Gastrocnemius medialis (tissue), 4 donors: ENCODE measurements at regions not wholly inside any gene's neighbourhood (a gene's known extent, or its start where the extent isn't known, plus 50 kb on each side); places are given as distances from the start of the nearest gene placed in this dataset.
"Not testable (repeated sequence)": the region's sequence is repeated elsewhere in the genome, so short reads cannot be mapped to it uniquely, and the experiment has no call there.

Source experiments
- ATAC-seq, 2 donors: fragments of 150-250 bp; one replicate each; pipeline ENCODE4 v1.9.1; 2016
- DNase-seq, 2 donors: peaks; one replicate each; pipeline ENCODE4 v3.0.0-alpha.2; 2019
- H3K27ac ChIP-seq, 4 donors: fragments of 200-600 bp; sonication (generic); 1 replicate in 1 of 4; 2 replicates in 3 of 4; pipeline ENCODE4 v1.5.1; 2016 to 2018; ENCODE audit warnings: mild to moderate bottlenecking in 2 of 4, moderate library complexity in 1 of 4
- H3K27me3 ChIP-seq, 3 donors: fragments of 200-600 bp; sonication (generic) in 2 of 3; 1 replicate in 1 of 3; 2 replicates in 2 of 3; pipeline versions ENCODE4 v1.5.1 to v1.6.0; 2016 to 2019; ENCODE audit warnings: mild to moderate bottlenecking in 1 of 3, moderate library complexity in 1 of 3
- H3K36me3 ChIP-seq, 2 donors: fragments of 200-600 bp; sonication (generic) in 1 of 2; one replicate each; pipeline ENCODE4 v1.5.1; 2017 to 2018
- H3K4me1 ChIP-seq, 2 donors: fragments of 200-600 bp; sonication (generic) in 1 of 2; one replicate each; pipeline ENCODE4 v1.5.1; 2016 to 2017; ENCODE audit warnings: mild to moderate bottlenecking in 2 of 2
- H3K4me3 ChIP-seq, 4 donors: fragments of 200-600 bp; sonication (generic) in 3 of 4; 1 replicate in 1 of 4; 2 replicates in 3 of 4; pipeline ENCODE4 v1.5.1; 2016 to 2019; ENCODE audit warnings: mild to moderate bottlenecking in 2 of 4
- H3K9me3 ChIP-seq, 3 donors: fragments of 200-600 bp; sonication (generic) in 2 of 3; 1 replicate in 1 of 3; 2 replicates in 2 of 3; pipeline ENCODE4 v1.5.1; 2016 to 2019
- CTCF ChIP-seq, 5 experiments: fragments of 450-650 bp in 3 of 5; fragments of 200-600 bp in 2 of 5; sonication (generic) in 2 of 5; IDR thresholded peaks in 4 of 5; conservative IDR thresholded peaks in 1 of 5; 1 replicate in 4 of 5; 2 replicates in 1 of 5; pipeline ENCODE4 v1.5.1; 2016 to 2019; ENCODE audit warnings: antibody characterized with exemption in 5 of 5, mild to moderate bottlenecking in 3 of 5, moderate library complexity in 3 of 5
- POLR2A ChIP-seq, 2 donors: fragments of 450-650 bp; IDR thresholded peaks; one replicate each; pipeline ENCODE4 v1.6.1; 2017; ENCODE audit warnings: antibody characterized with exemption in 2 of 2, mild to moderate bottlenecking in 2 of 2, moderate library complexity in 2 of 2
- in situ Hi-C, 4 donors: fragments of 200-750 bp; cut with MboI; loops; one replicate each; pipeline versions ENCODE4 v1.15.0 to v1.8.0; 2017; ENCODE audit warnings: low sequenced_read_pairs in 4 of 4
- intact Hi-C: fragments of 100-400 bp; cut with DNase I; formaldehyde crosslinking; loops from one replicate; pipeline ENCODE4 v1.15.1; 2023; ENCODE audit warnings: low total_unique reads

GRCh38 chr14:105745433-105746123 lies 219.2 kb downstream of the TMEM121 start:
- Histone ChIP-seq H3K4me1 (no peaks in the 10 kb centered on the region), H3K27ac (no peak overlapping the region), H3K27me3 (no peaks in the 10 kb centered on the region), H3K36me3 (no peaks in the 10 kb centered on the region), H3K4me3 (no peak overlapping the region), H3K9me3 (no peaks in the 10 kb centered on the region)
- ATAC-seq (no peak), DNase-seq (no peak)
- intact Hi-C loops: no loop called here
- in situ Hi-C loops: no loop called here
- TF ChIP-seq POLR2A (IDR thresholded peaks at IDR 0.05) (no peak), CTCF (IDR thresholded peaks at IDR 0.05 in 4 of 5, conservative IDR thresholded peaks at IDR 0.05 in 1 of 5) (no peak)

- no peak for ATAC-seq
- Histone ChIP-seq H3K4me3 (no peak overlapping the region), H3K9me3 (no peaks in the 10 kb centered on the region), H3K4me1 (no peaks in the 10 kb centered on the region), H3K36me3 (no peaks in the 10 kb centered on the region), H3K27me3 (no peaks in the 10 kb centered on the region), H3K27ac (no peak overlapping the region)
- intact Hi-C loops: no loop called here
- in situ Hi-C loops: no loop called here
- DNase-seq: no peak
- TF ChIP-seq POLR2A (IDR thresholded peaks at IDR 0.05) (no peak), CTCF (IDR thresholded peaks at IDR 0.05 in 4 of 5, conservative IDR thresholded peaks at IDR 0.05 in 1 of 5) (no peak)
Observed at GRCh38 chr14:105746124-105746514, 219.7 kb downstream of the TMEM121 start.

DNA sequence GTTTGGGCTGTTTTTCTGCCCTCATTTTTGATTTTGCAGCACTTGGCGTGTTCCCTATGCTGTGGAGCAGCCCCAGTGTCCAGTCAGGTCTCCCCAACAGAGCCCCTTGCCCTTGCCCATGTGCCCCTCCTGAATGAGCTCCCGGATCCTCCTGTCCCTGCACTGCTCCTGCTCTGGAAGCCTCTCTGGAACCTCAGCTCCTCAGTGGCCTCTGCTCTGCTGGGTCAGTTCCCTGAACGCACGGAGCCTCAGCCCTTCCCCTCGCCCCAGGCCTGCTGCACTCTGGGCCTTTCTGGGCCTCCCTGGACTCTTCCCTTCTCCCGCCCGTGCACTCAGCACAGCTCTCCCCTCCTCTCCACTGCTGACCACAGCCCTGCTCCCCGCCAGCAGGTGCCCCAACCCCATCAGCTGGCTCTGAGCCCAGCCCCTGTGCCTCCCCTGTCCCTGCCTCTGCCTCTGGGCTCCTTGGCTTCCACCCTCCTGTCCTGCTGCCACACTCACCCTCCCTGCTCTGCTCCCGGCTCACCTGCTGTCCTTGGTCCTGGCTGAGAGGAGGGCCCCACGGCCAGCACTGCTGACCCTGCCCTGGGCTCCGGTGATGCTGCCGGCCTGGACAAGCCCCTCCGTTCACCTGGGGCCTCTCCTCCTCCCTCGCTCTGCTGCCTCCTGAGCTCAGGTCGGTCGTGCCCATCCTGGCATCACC lies 220.6 kb downstream of the TMEM121 start:
- H3K4me1 ChIP-seq, H3K36me3 ChIP-seq, H3K27me3 ChIP-seq, intact Hi-C loops, ATAC-seq, in situ Hi-C loops, DNase-seq, H3K4me3 ChIP-seq, H3K27ac ChIP-seq, H3K9me3 ChIP-seq: not testable (repeated sequence)

DNA sequence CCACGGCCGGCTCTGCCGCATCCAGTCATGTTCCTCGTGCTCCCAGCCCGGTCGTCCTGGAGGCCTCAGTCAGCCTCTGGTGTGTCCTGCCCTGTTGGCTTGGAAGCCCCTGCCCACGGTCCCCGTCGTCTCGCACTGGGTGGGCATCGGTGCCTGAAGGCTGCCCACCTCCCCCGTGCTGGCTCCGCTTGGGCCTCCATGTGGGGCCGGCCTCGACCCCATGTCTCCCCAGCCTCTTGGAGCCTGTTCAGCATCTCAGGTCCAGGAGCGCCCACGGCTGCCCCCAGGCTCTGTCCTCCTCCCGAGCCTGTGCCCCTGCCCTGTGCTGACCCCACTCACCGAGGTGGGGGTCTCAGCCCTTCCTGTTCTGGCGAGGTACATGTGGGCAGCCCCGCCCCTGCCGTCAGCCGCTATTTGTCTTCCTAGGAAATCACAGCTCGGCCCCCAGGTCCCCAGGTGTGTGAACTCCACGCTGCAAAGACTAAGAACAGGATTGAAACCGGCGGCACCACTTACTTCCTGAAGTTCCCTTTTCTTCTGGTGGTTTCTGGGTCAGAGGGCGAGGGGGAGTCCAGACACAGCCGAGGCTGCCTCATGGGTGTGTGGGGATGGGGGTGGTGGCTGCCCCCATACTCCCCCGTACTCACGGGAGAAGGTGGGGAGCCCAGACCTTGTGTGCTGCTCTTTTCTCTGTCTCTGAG lies 221.3 kb downstream of the TMEM121 start:
- not testable (repeated sequence) for ATAC-seq

GRCh38 chr14:105748204-105748578 lies 221.8 kb downstream of the TMEM121 start:
- Histone ChIP-seq H3K9me3 (no peaks in the 10 kb centered on the region), H3K27me3 (no peaks in the 10 kb centered on the region), H3K36me3 (no peaks in the 10 kb centered on the region), H3K4me3 (no peak overlapping the region), H3K27ac (no peak overlapping the region), H3K4me1 (no peaks in the 10 kb centered on the region)
- intact Hi-C loops: no loop called here
- no peak for ATAC-seq
- DNase-seq: no peak
- TF ChIP-seq CTCF (IDR thresholded peaks at IDR 0.05 in 4 of 5, conservative IDR thresholded peaks at IDR 0.05 in 1 of 5) (no peak), POLR2A (IDR thresholded peaks at IDR 0.05) (no peak)
- in situ Hi-C loops: no loop called here

More for the DNA sequence above, 221.3 kb downstream of the TMEM121 start:
- H3K27ac ChIP-seq, H3K27me3 ChIP-seq, in situ Hi-C loops, H3K4me3 ChIP-seq, DNase-seq, H3K9me3 ChIP-seq, H3K36me3 ChIP-seq, H3K4me1 ChIP-seq, intact Hi-C loops: not testable (repeated sequence)

DNA sequence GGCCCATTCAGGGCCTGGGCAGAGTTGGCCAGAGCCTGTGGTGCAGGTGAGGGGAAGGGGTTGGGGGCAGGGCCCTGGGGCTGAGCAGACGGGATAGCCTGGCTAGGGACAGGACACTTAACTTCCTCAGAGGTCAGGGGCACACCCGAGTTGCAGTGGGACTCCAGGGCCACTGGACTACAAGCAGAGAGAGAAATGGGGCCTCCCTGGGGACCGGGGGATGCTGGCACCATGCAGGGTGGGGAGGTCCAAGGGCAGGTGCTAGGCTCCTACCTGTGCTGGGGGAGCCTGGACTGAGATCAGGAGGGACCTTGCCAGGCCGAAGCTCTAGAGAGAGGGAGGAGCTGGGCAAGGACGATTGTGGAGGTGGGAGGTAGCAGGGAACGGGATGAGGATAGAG lies 222.3 kb downstream of the TMEM121 start:
- H3K9me3 ChIP-seq, in situ Hi-C loops, H3K27ac ChIP-seq, ATAC-seq, H3K36me3 ChIP-seq, intact Hi-C loops, H3K4me1 ChIP-seq, DNase-seq, H3K4me3 ChIP-seq, H3K27me3 ChIP-seq: not testable (repeated sequence)

GRCh38 chr14:105749870-105750541 lies 223.6 kb downstream of the TMEM121 start:
- H3K27ac ChIP-seq, in situ Hi-C loops, H3K4me3 ChIP-seq, H3K9me3 ChIP-seq, ATAC-seq, H3K4me1 ChIP-seq, H3K36me3 ChIP-seq, DNase-seq, H3K27me3 ChIP-seq, intact Hi-C loops: not testable (repeated sequence)

DNA sequence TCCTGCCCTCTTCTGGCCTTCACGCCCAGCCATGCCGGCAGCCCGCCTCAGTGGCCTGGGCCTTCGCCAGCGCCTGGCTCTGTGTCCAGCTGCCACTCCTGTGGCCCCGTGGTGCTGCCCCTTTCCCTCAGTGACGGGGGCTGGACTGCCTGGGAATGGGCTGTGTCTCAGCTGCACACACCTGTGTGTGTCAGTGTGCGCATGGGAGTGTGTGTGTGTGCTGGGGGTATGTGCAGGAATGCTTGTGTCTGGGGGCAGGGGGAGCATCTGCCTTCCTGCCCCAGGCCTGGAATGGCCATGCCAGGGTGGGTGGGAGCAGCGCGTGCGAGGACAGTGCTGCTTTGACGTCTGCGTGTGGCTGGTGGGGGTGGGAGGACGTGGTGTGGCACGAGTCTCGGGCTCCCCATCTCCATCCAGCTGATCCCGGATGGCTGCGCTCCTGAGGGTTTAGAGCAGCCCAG lies 224.9 kb downstream of the TMEM121 start:
- H3K4me3 ChIP-seq, H3K4me1 ChIP-seq, in situ Hi-C loops, ATAC-seq, H3K27me3 ChIP-seq, intact Hi-C loops, H3K27ac ChIP-seq, DNase-seq, H3K9me3 ChIP-seq, H3K36me3 ChIP-seq: not testable (repeated sequence)
